ENCODE measurements at regions not wholly inside any gene's neighbourhood (a gene's known extent, or its start where the extent isn't known, plus 50 kb on each side); places are given as distances from the start of the nearest gene placed in this dataset.

DNA sequence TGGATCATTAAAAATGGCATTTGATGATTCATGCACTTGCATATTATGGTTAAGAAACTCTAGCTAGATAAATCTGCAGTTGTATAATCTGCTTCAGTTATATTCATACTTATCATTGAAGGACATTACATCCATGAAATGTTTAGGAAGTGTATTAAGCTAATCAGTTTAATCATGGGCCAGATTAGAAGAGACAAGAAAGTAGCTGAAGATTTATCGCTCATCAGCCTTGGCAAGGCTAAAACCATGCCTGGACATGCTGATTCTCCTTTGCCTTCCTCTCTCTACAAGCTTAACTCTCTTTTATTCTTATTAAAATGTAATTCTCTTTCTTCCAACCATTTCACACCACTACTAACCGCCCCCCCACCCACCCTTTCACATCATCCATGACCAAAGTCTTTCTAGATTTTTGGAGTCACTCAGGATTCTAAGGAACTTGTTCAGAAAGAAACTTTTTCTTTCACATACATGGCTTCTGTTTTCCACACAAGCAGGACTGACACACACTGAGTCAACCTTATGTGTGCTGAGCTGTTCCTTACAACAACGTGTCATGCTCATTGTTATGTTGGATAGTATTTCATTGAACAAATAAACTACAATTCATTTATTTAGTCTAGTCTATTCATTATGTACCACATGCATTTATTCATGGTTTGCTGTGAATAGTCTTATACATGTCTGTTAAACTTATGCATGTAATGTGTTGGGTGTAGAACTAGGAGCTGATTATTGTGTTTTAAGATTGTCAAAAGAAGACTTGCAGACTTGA, 227.3 kb upstream of the SP8 start:
- Histone ChIP-seq H3K9me3 (replicated peaks; ENCODE audit: insufficient read depth, low read length) (no peaks in the 10 kb centered on the region), H3K9ac (ENCODE audit: low read length) (no peak overlapping the region), H2AFZ (ENCODE audit: low read length) (no peak overlapping the region), H3F3A (ENCODE audit: insufficient read depth, low read length) (no peaks in the 10 kb centered on the region), H3K4me3 (ENCODE audit: low read length) (no peak overlapping the region), H3K4me2 (ENCODE audit: low read depth, low read length) (no peak overlapping the region), H4K20me1 (ENCODE audit: insufficient read depth, low read length) (no peaks in the 10 kb centered on the region), H3K79me2 (ENCODE audit: low read length) (no peaks in the 10 kb centered on the region), H3K4me1 (ENCODE audit: low read length) (no peaks in the 10 kb centered on the region), H3K27me3 (replicated peaks; ENCODE audit: insufficient read depth, low read length) (no peaks in the 10 kb centered on the region), H3K9me2 (replicated peaks; ENCODE audit: insufficient read depth, low read length) (no peaks in the 10 kb centered on the region), H3K27ac (ENCODE audit: low read length) (no peak overlapping the region), H3K36me3 (replicated peaks; ENCODE audit: insufficient read depth, low read length) (no peaks in the 10 kb centered on the region)
- no peak for DNase-seq
- TF ChIP-seq, protein P1, sequence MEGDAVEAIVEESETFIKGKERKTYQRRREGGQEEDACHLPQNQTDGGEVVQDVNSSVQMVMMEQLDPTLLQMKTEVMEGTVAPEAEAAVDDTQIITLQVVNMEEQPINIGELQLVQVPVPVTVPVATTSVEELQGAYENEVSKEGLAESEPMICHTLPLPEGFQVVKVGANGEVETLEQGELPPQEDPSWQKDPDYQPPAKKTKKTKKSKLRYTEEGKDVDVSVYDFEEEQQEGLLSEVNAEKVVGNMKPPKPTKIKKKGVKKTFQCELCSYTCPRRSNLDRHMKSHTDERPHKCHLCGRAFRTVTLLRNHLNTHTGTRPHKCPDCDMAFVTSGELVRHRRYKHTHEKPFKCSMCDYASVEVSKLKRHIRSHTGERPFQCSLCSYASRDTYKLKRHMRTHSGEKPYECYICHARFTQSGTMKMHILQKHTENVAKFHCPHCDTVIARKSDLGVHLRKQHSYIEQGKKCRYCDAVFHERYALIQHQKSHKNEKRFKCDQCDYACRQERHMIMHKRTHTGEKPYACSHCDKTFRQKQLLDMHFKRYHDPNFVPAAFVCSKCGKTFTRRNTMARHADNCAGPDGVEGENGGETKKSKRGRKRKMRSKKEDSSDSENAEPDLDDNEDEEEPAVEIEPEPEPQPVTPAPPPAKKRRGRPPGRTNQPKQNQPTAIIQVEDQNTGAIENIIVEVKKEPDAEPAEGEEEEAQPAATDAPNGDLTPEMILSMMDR (IDR thresholded peaks at IDR 0.05; ENCODE audit: low read length): no peak
- TF ChIP-seq EZH2phosphoT487 (IDR thresholded peaks at IDR 0.05; ENCODE audit: low read length) (no peak), EZH2 (optimal IDR thresholded peaks at IDR 0.05; ENCODE audit: low read depth, low read length) (no peak)

DNA sequence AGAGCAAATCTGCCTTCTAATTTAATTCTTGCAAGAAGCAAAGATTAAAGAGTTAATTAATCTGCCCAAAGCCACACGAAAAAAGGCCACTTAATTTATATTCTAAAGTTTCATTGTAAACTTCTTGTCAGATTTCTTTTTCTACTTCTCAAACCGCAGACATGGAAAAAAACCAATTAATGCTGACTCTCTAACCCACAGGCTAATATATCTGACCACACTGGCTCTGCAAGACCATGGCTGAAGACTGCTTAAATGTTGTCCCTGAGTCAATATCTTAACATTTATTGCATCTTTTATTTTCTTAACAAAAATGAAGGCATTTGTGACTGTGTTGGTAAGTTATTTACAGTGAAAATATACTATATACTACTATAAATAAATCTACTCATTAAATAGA, 234.0 kb upstream of the SP8 start:
- DNase-seq: peak; percentile 27
- Histone ChIP-seq H3K9ac (ENCODE audit: low read length) (no peak overlapping the region), H3K27ac (ENCODE audit: low read length) (no peak overlapping the region), H3K4me3 (ENCODE audit: low read length) (no peak overlapping the region), H3F3A (ENCODE audit: insufficient read depth, low read length) (no peaks in the 10 kb centered on the region), H3K9me2 (replicated peaks; ENCODE audit: insufficient read depth, low read length) (no peaks in the 10 kb centered on the region), H2AFZ (ENCODE audit: low read length) (no peak overlapping the region), H3K4me1 (ENCODE audit: low read length) (no peaks in the 10 kb centered on the region), H3K36me3 (replicated peaks; ENCODE audit: insufficient read depth, low read length) (no peaks in the 10 kb centered on the region), H3K27me3 (replicated peaks; ENCODE audit: insufficient read depth, low read length) (no peaks in the 10 kb centered on the region), H3K79me2 (ENCODE audit: low read length) (no peaks in the 10 kb centered on the region), H3K4me2 (ENCODE audit: low read depth, low read length) (no peak overlapping the region), H3K9me3 (replicated peaks; ENCODE audit: insufficient read depth, low read length) (no peaks in the 10 kb centered on the region), H4K20me1 (ENCODE audit: insufficient read depth, low read length) (no peaks in the 10 kb centered on the region)
- TF ChIP-seq, protein P1 (IDR thresholded peaks at IDR 0.05; ENCODE audit: low read length): no peak
- no peak for TF ChIP-seq EZH2phosphoT487 (IDR thresholded peaks at IDR 0.05; ENCODE audit: low read length)
- TF ChIP-seq EZH2 (optimal IDR thresholded peaks at IDR 0.05; ENCODE audit: low read depth, low read length): no peak

DNA sequence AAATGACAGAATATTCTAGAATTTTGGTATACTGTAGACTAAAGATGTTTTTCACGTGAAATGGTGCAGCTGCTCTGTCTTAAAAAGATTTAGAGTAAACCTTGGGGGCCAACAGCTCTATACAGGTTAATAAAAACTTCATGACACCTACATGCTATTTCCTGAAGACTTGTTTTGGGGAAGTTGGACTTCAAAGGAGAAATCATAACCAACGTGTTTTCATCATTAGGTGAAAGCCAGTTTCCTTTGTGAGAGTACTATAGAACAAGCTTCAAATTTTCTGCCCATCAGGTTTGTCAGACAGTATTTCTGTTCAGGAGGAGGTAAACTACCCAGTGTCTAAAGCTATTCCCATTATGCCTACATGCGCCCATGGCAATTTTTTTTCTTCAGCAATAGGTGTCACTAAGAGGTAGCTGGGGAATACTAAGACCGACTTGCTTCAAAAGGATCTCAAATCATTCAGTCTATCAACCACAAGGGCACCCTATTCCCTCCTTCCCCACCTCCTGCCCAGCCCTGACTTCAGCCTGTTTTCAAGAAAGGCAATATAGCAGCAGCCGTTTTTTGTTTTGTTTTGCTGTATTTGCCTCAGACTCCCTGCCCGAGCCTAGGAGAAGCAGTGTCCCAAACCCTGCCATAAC, 237.3 kb upstream of the SP8 start:
- Histone ChIP-seq H3K4me1 (ENCODE audit: low read length) (no peaks in the 10 kb centered on the region), H3K9me3 (replicated peaks; ENCODE audit: insufficient read depth, low read length) (no peaks in the 10 kb centered on the region), H4K20me1 (ENCODE audit: insufficient read depth, low read length) (no peaks in the 10 kb centered on the region), H3K36me3 (replicated peaks; ENCODE audit: insufficient read depth, low read length) (no peaks in the 10 kb centered on the region), H3K27ac (ENCODE audit: low read length) (no peak overlapping the region), H3K4me3 (ENCODE audit: low read length) (no peak overlapping the region), H2AFZ (ENCODE audit: low read length) (no peak overlapping the region), H3K9ac (ENCODE audit: low read length) (no peak overlapping the region), H3K9me2 (replicated peaks; ENCODE audit: insufficient read depth, low read length) (no peaks in the 10 kb centered on the region), H3K27me3 (replicated peaks; ENCODE audit: insufficient read depth, low read length) (no peaks in the 10 kb centered on the region), H3K79me2 (ENCODE audit: low read length) (no peaks in the 10 kb centered on the region), H3K4me2 (ENCODE audit: low read depth, low read length) (no peak overlapping the region), H3F3A (ENCODE audit: insufficient read depth, low read length) (no peaks in the 10 kb centered on the region)
- no peak for DNase-seq
- TF ChIP-seq, protein P1 (IDR thresholded peaks at IDR 0.05; ENCODE audit: low read length): no peak
- TF ChIP-seq EZH2 (optimal IDR thresholded peaks at IDR 0.05; ENCODE audit: low read depth, low read length) (no peak), EZH2phosphoT487 (IDR thresholded peaks at IDR 0.05; ENCODE audit: low read length) (no peak)

Measured in MM.1S (cell line).